ENCODE measurements at regions not wholly inside any gene's neighbourhood (a gene's known extent, or its start where the extent isn't known, plus 50 kb on each side); places are given as distances from the start of the nearest gene placed in this dataset.

DNA sequence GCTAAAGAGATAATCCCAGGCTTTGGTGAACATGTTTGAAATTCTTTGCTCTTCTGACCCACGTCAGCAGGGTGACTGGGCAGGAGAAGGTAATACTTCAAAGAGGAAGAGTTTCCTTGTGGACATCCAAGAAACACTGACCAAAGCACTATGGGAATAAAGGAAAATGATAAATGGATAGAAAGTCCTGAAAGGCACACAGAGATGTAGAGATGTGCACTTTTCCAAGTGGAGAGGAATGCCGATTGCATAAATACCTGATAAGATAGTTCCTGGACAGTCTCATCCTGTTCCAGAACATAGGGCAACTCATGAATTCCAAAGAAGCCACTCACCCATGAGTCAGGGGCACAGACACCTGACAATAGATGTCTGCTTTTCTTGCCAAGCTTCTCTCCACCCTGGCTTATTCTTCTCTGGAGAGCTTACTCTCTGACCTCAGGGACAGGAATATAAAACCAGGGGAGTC, 191.3 kb upstream of the FOXA2 start:
- Mint-ChIP-seq H3K27ac (no peak overlapping the region), H3K27me3 (no peaks in the 10 kb centered on the region), H3K9me3 (peaks cover 3 to 9% (median 7%) of the 10 kb centered on the region in 3 donors), H3K36me3 (no peaks in the 10 kb centered on the region), H3K4me3 (no peak overlapping the region), H3K4me1 (no peaks in the 10 kb centered on the region)

DNA sequence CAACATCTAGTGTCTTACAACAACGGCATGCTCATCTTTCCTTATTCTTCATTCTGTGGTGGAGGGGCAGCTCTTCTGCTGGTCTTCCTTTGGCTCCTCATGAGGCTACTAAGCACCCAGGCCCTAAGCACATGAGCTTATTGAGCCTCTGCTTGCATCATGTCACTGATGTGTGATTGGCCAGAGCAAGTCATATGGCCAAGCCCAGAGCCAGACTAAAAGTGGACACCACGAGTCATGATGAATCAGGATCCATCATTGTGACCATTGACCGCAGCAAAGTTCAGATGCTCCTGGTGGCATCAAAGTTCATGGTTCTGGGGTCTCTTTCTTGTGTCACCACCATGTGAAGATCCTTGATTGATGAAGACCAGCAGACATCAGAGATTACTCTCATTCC, 192.0 kb upstream of the FOXA2 start:
- Mint-ChIP-seq H3K27me3 (no peaks in the 10 kb centered on the region), H3K27ac (no peak overlapping the region), H3K4me1 (no peaks in the 10 kb centered on the region), H3K36me3 (no peaks in the 10 kb centered on the region), H3K4me3 (no peak overlapping the region), H3K9me3 (peaks cover 3 to 9% (median 7%) of the 10 kb centered on the region in 3 donors)

- Mint-ChIP-seq H3K36me3 (peaks cover 2% of the 10 kb centered on the region), H3K9me3 (peaks cover 1 to 9% (median 5%) of the 10 kb centered on the region in 3 donors), H3K4me1 (no peaks in the 10 kb centered on the region), H3K27ac (no peak overlapping the region), H3K27me3 (no peaks in the 10 kb centered on the region), H3K4me3 (no peak overlapping the region)
Observed at GRCh38 chr20:22779878-22780277, 195.5 kb upstream of the FOXA2 start.

GRCh38 chr20:22781869-22782268, 197.5 kb upstream of the FOXA2 start:
- H3K36me3 Mint-ChIP-seq, result peaks cover 2% of the 10 kb centered on the region
- no peak overlapping the region for H3K27ac Mint-ChIP-seq
- H3K4me3 Mint-ChIP-seq, result no peak overlapping the region
- no peaks in the 10 kb centered on the region for H3K27me3 Mint-ChIP-seq
- H3K4me1 Mint-ChIP-seq, result no peaks in the 10 kb centered on the region
- H3K9me3 Mint-ChIP-seq, result peaks cover 0 to 5% (median 0%) of the 10 kb centered on the region in 3 donors

- H3K4me3 Mint-ChIP-seq, result no peak overlapping the region
- H3K27ac Mint-ChIP-seq, result no peak overlapping the region
- no peaks in the 10 kb centered on the region for H3K36me3 Mint-ChIP-seq
- H3K4me1 Mint-ChIP-seq, result no peaks in the 10 kb centered on the region
- H3K27me3 Mint-ChIP-seq, result no peaks in the 10 kb centered on the region
- peaks cover 1 to 5% (median 2%) of the 10 kb centered on the region in 3 donors for H3K9me3 Mint-ChIP-seq
Observed at GRCh38 chr20:22789676-22790075, 205.3 kb upstream of the FOXA2 start.

DNA sequence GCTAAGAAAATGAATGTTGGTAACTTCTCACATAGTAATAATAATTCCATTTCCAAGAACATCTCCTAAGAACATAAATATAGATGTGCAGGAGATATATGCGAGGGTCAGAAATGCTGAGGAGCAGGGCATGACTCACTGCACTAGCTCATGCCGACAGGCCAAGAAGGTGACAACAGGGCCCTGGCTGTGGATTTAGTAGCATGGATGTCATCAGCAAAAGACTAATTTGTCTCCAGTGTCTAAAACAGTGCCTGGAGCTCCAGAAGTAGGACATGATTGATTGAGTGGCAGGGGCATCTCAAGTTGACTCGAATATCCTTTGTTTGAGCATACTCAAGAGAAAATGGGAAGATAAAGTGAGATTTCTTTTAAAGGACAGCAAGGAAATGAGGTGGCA, 207.0 kb upstream of the FOXA2 start:
- Mint-ChIP-seq H3K27me3 (no peaks in the 10 kb centered on the region), H3K4me1 (no peaks in the 10 kb centered on the region), H3K27ac (no peak overlapping the region), H3K9me3 (peaks cover 0 to 2% (median 1%) of the 10 kb centered on the region in 3 donors), H3K36me3 (peaks cover 2% of the 10 kb centered on the region), H3K4me3 (no peak overlapping the region)

DNA sequence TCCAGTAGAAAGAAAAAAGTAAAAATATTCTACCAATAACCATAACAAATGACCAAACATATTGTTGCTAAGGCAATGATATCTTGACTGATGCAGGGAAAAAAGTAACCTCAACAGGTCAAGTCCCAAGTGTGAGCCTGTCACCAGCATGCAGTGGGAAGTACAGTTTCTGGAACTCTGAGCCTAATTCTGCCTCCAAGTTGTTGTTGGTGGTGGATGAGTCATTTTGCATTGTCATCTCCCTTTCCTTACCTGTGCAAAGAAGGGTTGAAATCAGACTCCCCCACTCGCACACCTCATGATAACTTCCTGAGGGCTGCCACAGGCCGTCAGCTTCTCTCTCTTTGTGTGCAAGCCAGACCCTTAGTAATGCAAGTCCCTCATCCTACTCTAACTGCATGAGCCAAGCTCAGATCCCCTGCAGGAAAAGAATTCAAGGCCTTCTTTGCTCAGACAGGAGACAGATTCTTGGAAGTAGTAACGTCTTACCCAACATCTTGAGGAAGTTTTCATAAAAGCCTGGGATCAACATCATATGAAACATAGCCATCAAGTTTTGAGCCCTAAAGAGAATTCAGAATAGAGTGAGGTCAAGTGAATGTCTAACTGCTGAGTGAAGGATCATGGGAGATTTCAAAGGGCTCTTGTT, 207.6 kb upstream of the FOXA2 start:
- Mint-ChIP-seq H3K27me3 (no peaks in the 10 kb centered on the region), H3K36me3 (peaks cover 2% of the 10 kb centered on the region), H3K4me3 (no peak overlapping the region), H3K4me1 (no peaks in the 10 kb centered on the region), H3K27ac (no peak overlapping the region), H3K9me3 (peaks cover 0 to 2% (median 1%) of the 10 kb centered on the region in 3 donors)

DNA sequence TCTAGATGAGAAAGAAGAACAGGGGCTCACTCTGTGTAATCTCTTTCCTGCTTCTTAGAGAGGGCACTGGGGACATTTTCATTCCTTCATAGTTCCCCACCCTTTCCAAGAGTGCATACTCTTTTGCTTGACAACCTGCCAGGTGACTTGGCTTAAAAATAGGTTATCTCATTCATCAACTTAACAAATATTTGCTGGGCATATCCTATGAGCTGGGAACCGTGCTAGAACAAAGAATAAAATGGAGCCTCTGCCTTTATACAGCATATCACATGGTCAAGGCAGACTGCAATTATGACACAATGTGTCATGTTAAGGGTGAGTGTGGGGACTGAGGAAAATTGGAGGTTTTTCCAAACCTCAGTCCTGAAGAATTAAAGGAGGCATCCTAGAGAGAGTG, 209.8 kb upstream of the FOXA2 start:
- Mint-ChIP-seq H3K4me3 (no peak overlapping the region), H3K9me3 (peaks cover 1 to 4% (median 2%) of the 10 kb centered on the region in 3 donors), H3K27me3 (no peaks in the 10 kb centered on the region), H3K4me1 (no peaks in the 10 kb centered on the region), H3K36me3 (peaks cover 2% of the 10 kb centered on the region), H3K27ac (no peak overlapping the region)

DNA sequence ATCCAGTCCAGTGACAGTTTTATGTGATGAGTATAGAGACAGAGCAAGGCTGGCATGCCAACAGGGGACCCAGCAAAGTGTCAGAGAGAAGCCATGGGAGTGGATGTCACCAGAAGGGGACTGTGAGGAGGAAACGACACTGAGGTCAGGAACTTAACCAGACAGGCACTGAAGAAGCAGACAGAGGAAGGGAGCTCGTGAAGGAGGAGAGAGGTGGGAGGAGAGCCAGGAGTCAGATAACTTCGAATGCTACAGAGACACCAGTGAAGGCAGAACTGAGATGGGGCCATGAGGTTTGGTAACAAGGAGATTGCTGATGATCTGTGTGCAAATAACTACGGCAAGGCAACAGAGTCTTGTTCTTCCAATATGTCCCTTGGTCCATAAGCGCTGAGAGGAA, 211.1 kb upstream of the FOXA2 start:
- H3K27me3 Mint-ChIP-seq, result no peaks in the 10 kb centered on the region
- peaks cover 2% of the 10 kb centered on the region for H3K36me3 Mint-ChIP-seq
- no peak overlapping the region for H3K27ac Mint-ChIP-seq
- no peak overlapping the region for H3K4me3 Mint-ChIP-seq
- H3K4me1 Mint-ChIP-seq, result no peaks in the 10 kb centered on the region
- peaks cover 0 to 4% (median 2%) of the 10 kb centered on the region in 3 donors for H3K9me3 Mint-ChIP-seq

DNA sequence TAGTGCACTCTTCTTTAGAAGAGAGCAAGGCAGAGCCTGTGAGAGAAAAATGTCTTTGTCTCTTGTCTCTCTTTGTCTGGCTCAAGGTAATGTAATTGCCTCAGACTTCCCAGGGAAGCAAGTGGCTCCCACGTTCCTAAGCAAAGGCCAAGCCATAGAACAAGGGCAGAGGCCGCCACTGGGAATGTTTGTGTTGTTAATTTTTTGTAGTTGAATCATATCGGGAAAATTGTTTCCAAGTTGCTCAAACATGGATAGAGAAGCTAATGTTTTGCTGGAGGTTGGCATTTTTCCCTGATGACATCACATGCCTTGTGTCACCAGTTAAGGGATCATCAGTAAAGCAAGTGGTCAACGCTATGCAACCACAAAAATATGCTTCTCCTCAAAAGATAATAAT, 211.5 kb upstream of the FOXA2 start:
- Mint-ChIP-seq H3K9me3 (peaks cover 0 to 4% (median 0%) of the 10 kb centered on the region in 3 donors), H3K4me3 (no peak overlapping the region)

GRCh38 chr20:22796469-22797077, 212.2 kb upstream of the FOXA2 start:
- Mint-ChIP-seq H3K27me3 (no peaks in the 10 kb centered on the region), H3K4me3 (no peak overlapping the region), H3K36me3 (peaks cover 2% of the 10 kb centered on the region), H3K9me3 (peaks cover 0 to 4% (median 0%) of the 10 kb centered on the region in 3 donors), H3K4me1 (no peaks in the 10 kb centered on the region), H3K27ac (no peak overlapping the region)

More for the DNA sequence above, 211.5 kb upstream of the FOXA2 start:
- Mint-ChIP-seq H3K36me3 (peaks cover 2% of the 10 kb centered on the region), H3K27ac (no peak overlapping the region), H3K27me3 (no peaks in the 10 kb centered on the region), H3K4me1 (no peaks in the 10 kb centered on the region)

DNA sequence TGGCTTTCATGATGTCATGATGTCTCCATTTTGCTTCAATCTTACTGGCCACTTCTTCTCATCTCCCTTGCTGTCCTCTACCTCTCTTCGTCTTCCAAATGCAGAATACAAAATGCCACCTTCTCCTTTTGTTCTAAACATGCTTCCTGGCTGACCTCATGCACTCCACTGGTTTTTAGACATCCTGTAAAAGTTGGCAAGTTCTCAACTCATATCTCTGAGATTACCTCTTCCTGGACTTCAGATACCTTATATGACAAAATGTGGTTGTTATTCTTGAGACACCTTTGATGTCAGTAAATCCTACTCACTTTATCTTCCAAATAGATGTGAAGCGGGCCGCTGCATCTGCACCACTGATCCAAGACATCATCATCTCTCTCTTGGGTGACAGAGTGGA, 212.7 kb upstream of the FOXA2 start:
- Mint-ChIP-seq H3K4me3 (no peak overlapping the region), H3K36me3 (peaks cover 2% of the 10 kb centered on the region), H3K9me3 (peaks cover 0 to 4% (median 0%) of the 10 kb centered on the region in 3 donors), H3K27ac (no peak overlapping the region), H3K4me1 (no peaks in the 10 kb centered on the region), H3K27me3 (no peaks in the 10 kb centered on the region)

DNA sequence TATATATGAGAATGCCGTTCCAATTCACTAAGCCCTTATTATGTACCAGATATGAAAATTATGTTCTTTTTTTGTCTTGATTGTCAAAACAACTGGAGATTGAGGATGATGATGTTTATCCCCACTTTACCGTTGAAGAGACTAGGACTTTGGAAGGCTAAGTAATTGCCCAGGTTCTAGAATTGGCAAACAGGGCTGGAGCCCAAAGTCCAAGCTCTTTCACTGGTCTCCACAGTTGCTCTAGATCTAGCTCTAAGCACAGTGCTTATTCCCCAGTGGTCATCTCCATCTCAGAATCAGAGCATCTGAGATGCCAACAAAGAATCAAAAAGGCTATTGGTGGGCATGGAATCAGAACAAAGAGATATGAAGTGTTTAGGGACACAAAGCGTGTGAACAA, 215.3 kb upstream of the FOXA2 start:
- H3K27me3 Mint-ChIP-seq, result no peaks in the 10 kb centered on the region
- peaks cover 2% of the 10 kb centered on the region for H3K36me3 Mint-ChIP-seq
- no peak overlapping the region for H3K27ac Mint-ChIP-seq
- H3K4me3 Mint-ChIP-seq, result no peak overlapping the region
- no peaks in the 10 kb centered on the region for H3K4me1 Mint-ChIP-seq
- H3K9me3 Mint-ChIP-seq, result peaks cover 0 to 4% (median 0%) of the 10 kb centered on the region in 3 donors

DNA sequence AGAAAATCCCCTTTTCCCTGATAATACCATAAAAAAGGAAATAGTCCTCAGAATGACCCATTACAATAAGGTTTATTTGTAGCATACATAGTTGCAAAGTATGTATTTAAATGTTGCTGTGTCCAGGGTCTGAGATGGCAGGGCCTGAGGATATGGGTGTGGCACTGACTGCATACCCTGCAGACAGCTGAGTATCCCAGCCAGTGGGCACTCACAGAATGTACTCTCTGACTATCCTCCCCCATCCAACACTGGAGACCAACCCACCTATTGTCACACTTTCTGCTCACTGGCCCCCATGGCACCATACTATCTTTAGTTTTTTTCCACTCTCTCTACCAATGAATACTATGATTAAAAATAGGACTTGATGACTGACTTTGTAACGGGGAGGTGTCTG, 215.8 kb upstream of the FOXA2 start:
- H3K9me3 Mint-ChIP-seq, result peaks cover 0 to 4% (median 0%) of the 10 kb centered on the region in 3 donors
- H3K27me3 Mint-ChIP-seq, result no peaks in the 10 kb centered on the region
- no peak overlapping the region for H3K4me3 Mint-ChIP-seq
- H3K4me1 Mint-ChIP-seq, result no peaks in the 10 kb centered on the region
- no peak overlapping the region for H3K27ac Mint-ChIP-seq
- no peaks in the 10 kb centered on the region for H3K36me3 Mint-ChIP-seq

- H3K27ac Mint-ChIP-seq, result no peak overlapping the region
- no peaks in the 10 kb centered on the region for H3K27me3 Mint-ChIP-seq
- H3K9me3 Mint-ChIP-seq, result peaks cover 0 to 4% (median 0%) of the 10 kb centered on the region in 3 donors
- no peaks in the 10 kb centered on the region for H3K4me1 Mint-ChIP-seq
- no peak overlapping the region for H3K4me3 Mint-ChIP-seq
- no peaks in the 10 kb centered on the region for H3K36me3 Mint-ChIP-seq
Observed at GRCh38 chr20:22801528-22801927, 217.2 kb upstream of the FOXA2 start.

DNA sequence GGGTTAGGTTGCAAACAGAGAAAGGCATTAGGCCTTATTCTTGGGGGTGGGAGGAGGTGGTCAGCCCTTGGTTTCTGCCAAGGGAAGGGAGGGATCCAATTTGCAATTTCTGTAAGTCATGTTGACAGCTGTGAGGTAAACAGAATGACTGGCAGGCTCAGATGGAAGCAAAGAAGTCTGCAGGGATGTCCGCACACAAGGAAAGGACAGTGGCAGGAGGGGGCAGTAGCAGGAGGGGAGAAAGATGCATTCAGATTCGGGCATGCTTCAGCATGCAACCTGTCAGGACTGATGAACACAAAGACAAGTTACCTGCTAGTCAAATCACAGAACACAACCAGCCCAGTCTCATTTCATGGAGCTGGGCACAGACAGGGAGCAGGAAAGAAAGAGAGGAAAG, 217.9 kb upstream of the FOXA2 start:
- Mint-ChIP-seq H3K27ac (no peak overlapping the region), H3K27me3 (no peaks in the 10 kb centered on the region), H3K36me3 (no peaks in the 10 kb centered on the region), H3K9me3 (peaks cover 0 to 4% (median 0%) of the 10 kb centered on the region in 3 donors), H3K4me3 (no peak overlapping the region), H3K4me1 (no peaks in the 10 kb centered on the region)

Data from IgD-negative memory B cell (primary cell).